IMR-90 (cell line): ENCODE measurements at regions not wholly inside any gene's neighbourhood (a gene's known extent, or its start where the extent isn't known, plus 50 kb on each side); places are given as distances from the start of the nearest gene placed in this dataset.

ENCODE experiments used
- ATAC-seq: fragments of 200-7000 bp; cut with Tn5 transposase; 2 replicates; pipeline ENCODE4 v1.9.1; 2020; ENCODE audit warnings: low read depth, mild to moderate bottlenecking, moderate library complexity
- BruUV-seq: library from RNA; stranded (reverse); fragments of 400-500 nt; replicated peaks from 2 replicates; lab custom pipeline; 2021; lab: Mats Ljungman, UMichigan
- CTCF ChIA-PET: fragments of 300-600 bp; formaldehyde crosslinking; extraction: SDS; loops from one replicate; lab custom pipeline; 2021; ENCODE audit warnings: antibody characterized with exemption; lab: Yijun Ruan, JAX
- POLR2A ChIA-PET: fragments of 300-600 bp; sonication (Branson Sonifier 250); formaldehyde crosslinking; loops from one replicate; lab custom pipeline; 2022; ENCODE audit warnings: antibody characterized with exemption; ENCODE audit not compliant: unreplicated experiment; lab: Charles Lee
- DNase-seq: peaks from one replicate; pipeline ENCODE4 v3.0.0; 2013
- H2AFZ ChIP-seq: replicated peaks from 2 replicates; pipeline ENCODE3; 2013; ENCODE audit warnings: low read length, mild to moderate bottlenecking; ENCODE audit not compliant: poor library complexity
- H2AK5ac ChIP-seq: 2 replicates; pipeline ENCODE4 v1.6.1; 2013; ENCODE audit warnings: low read depth, low read length, inconsistent platforms
- H2AK9ac ChIP-seq: replicated peaks from 2 replicates; pipeline ENCODE3; 2013; ENCODE audit warnings: mild to moderate bottlenecking, low read depth, low read length, moderate library complexity; ENCODE audit not compliant: poor library complexity
- H2BK120ac ChIP-seq: 2 replicates; pipeline ENCODE4 v1.6.1; 2013; ENCODE audit warnings: low read depth, low read length, inconsistent platforms
- H2BK15ac ChIP-seq: 3 replicates; pipeline ENCODE4 v1.6.1; 2013; ENCODE audit warnings: low read depth, low read length, inconsistent platforms
- H2BK20ac ChIP-seq: 2 replicates; pipeline ENCODE4 v1.6.1; 2013; ENCODE audit warnings: low read depth, mild to moderate bottlenecking, inconsistent platforms, low read length, moderate library complexity
- H2BK5ac ChIP-seq: 2 replicates; pipeline ENCODE4 v1.6.1; 2013; ENCODE audit warnings: mild to moderate bottlenecking, low read depth, low read length, inconsistent platforms; ENCODE audit not compliant: poor library complexity, severe bottlenecking
- H3K14ac ChIP-seq: replicated peaks from 2 replicates; pipeline ENCODE4 v1.6.1; 2013; ENCODE audit warnings: low read depth, low read length, inconsistent platforms
- H3K18ac ChIP-seq: 2 replicates; pipeline ENCODE4 v1.6.1; 2013; ENCODE audit warnings: low read depth, low read length, control low read depth
- H3K23ac ChIP-seq: 2 replicates; pipeline ENCODE4 v1.6.1; 2013; ENCODE audit warnings: low read depth, low read length, inconsistent platforms
- H3K27ac ChIP-seq: 2 replicates; pipeline ENCODE4 v1.5.1; 2013; ENCODE audit warnings: mild to moderate bottlenecking, control low read depth, low read length; ENCODE audit not compliant: insufficient read depth
- H3K27me3 ChIP-seq: 2 replicates; pipeline ENCODE4 v1.6.1; 2013; ENCODE audit warnings: low read length; ENCODE audit not compliant: control insufficient read depth, insufficient read depth
- H3K36me3 ChIP-seq: 2 replicates; pipeline ENCODE4 v1.6.1; 2013; ENCODE audit warnings: low read length, mixed read lengths; ENCODE audit not compliant: control insufficient read depth, insufficient read depth
- H3K4ac ChIP-seq: 2 replicates; pipeline ENCODE4 v1.6.1; 2013; ENCODE audit warnings: low read depth, low read length, inconsistent platforms
- H3K4me1 ChIP-seq: 2 replicates; pipeline ENCODE4 v1.6.1; 2013; ENCODE audit warnings: low read length, mixed read lengths; ENCODE audit not compliant: control insufficient read depth, insufficient read depth
- H3K4me2 ChIP-seq: 2 replicates; pipeline ENCODE4 v1.6.1; 2013; ENCODE audit warnings: low read depth, mild to moderate bottlenecking, control low read depth, low read length, moderate library complexity
- H3K4me3 ChIP-seq: 2 replicates; pipeline ENCODE4 v1.5.1; 2013; ENCODE audit warnings: low read depth, mild to moderate bottlenecking, control low read depth, low read length, moderate library complexity; ENCODE audit not compliant: insufficient read depth
- H3K56ac ChIP-seq: 2 replicates; pipeline ENCODE4 v1.6.1; 2013; ENCODE audit warnings: low read length, inconsistent platforms; ENCODE audit not compliant: insufficient read depth; ENCODE audit errors: extremely low read depth
- H3K79me1 ChIP-seq, 2 experiments: 2 replicates each; pipeline ENCODE4 v1.6.1; 2013; ENCODE audit warnings: low read length in 2 of 2, inconsistent platforms in 1 of 2, low read depth in 1 of 2
- H3K9ac ChIP-seq: 2 replicates; pipeline ENCODE4 v1.6.1; 2013; ENCODE audit warnings: low read depth, low read length, control low read depth
- H3K9me1 ChIP-seq: 2 replicates; pipeline ENCODE4 v1.6.1; 2013; ENCODE audit warnings: low read length, inconsistent platforms; ENCODE audit not compliant: insufficient read depth
- H3K9me3 ChIP-seq: 2 replicates; pipeline ENCODE4 v1.6.1; 2013; ENCODE audit warnings: low read length; ENCODE audit not compliant: control insufficient read depth, insufficient read depth
- H4K20me1 ChIP-seq: 2 replicates; pipeline ENCODE4 v1.6.1; 2013; ENCODE audit warnings: low read length, inconsistent platforms; ENCODE audit not compliant: insufficient read depth
- H4K5ac ChIP-seq: 2 replicates; pipeline ENCODE4 v1.6.1; 2013; ENCODE audit warnings: mild to moderate bottlenecking, low read depth, low read length, control low read depth
- H4K8ac ChIP-seq, 2 experiments: 2 replicates each; pipeline ENCODE4 v1.6.1; 2013; ENCODE audit warnings: low read depth in 2 of 2, low read length in 2 of 2, control low read depth in 1 of 2, inconsistent platforms in 1 of 2
- H4K91ac ChIP-seq: 2 replicates; pipeline ENCODE4 v1.6.1; 2013; ENCODE audit warnings: low read depth, low read length, inconsistent platforms; ENCODE audit not compliant: insufficient read depth
- BHLHE40 ChIP-seq: fragments of 150-350 bp; IDR thresholded peaks from 2 replicates; pipeline ENCODE4 v1.6.1; 2016; ENCODE audit warnings: mild to moderate bottlenecking, low read depth, low read length
- CEBPB ChIP-seq: IDR thresholded peaks from 2 replicates; pipeline ENCODE4 v1.6.1; 2012; ENCODE audit warnings: low read depth, low read length, improper control_type of control experiment
- CHD1 ChIP-seq: IDR thresholded peaks from 2 replicates; pipeline ENCODE4 v1.6.1; 2012; ENCODE audit warnings: low read depth, low read length, improper control_type of control experiment
- CTCF ChIP-seq: conservative IDR thresholded peaks from 2 replicates; pipeline ENCODE4 v1.5.1; 2012; ENCODE audit warnings: mild to moderate bottlenecking, low read depth, low read length, improper control_type of control experiment
- ELK1 ChIP-seq: fragments of 150-350 bp; IDR thresholded peaks from 2 replicates; pipeline ENCODE4 v1.6.1; 2016; ENCODE audit warnings: low read depth, mild to moderate bottlenecking, low read length, moderate library complexity, borderline replicate concordance
- FOS ChIP-seq: fragments of 150-350 bp; IDR thresholded peaks from 2 replicates; pipeline ENCODE4 v1.6.1; 2016; ENCODE audit warnings: low read depth, low read length
- MAFK ChIP-seq: IDR thresholded peaks from 2 replicates; pipeline ENCODE4 v1.6.1; 2012; ENCODE audit warnings: low read depth, low read length, improper control_type of control experiment
- MAZ ChIP-seq: IDR thresholded peaks from 2 replicates; pipeline ENCODE4 v1.6.1; 2012; ENCODE audit warnings: low read depth, mild to moderate bottlenecking, low read length, improper control_type of control experiment, moderate library complexity, borderline replicate concordance
- MXI1 ChIP-seq: IDR thresholded peaks from 2 replicates; pipeline ENCODE4 v1.6.1; 2012; ENCODE audit warnings: low read depth, mild to moderate bottlenecking, low read length, moderate library complexity, borderline replicate concordance
- NFE2L2 ChIP-seq: fragments of 150-350 bp; IDR thresholded peaks from 2 replicates; pipeline ENCODE4 v1.6.1; 2016; ENCODE audit warnings: low read depth, mild to moderate bottlenecking, low read length
- POLR2A ChIP-seq: IDR thresholded peaks from 2 replicates; pipeline ENCODE4 v1.6.1; 2012; ENCODE audit warnings: mild to moderate bottlenecking, low read depth, low read length
- RAD21 ChIP-seq: IDR thresholded peaks from 2 replicates; pipeline ENCODE4 v1.6.1; 2012; ENCODE audit warnings: low read length, improper control_type of control experiment
- RCOR1 ChIP-seq: IDR thresholded peaks from 2 replicates; pipeline ENCODE4 v1.6.1; 2012; ENCODE audit warnings: mild to moderate bottlenecking, low read length, improper control_type of control experiment; ENCODE audit not compliant: insufficient replicate concordance
- RFX5 ChIP-seq: IDR thresholded peaks from 2 replicates; pipeline ENCODE4 v1.8.0; 2012; ENCODE audit warnings: low read depth, mild to moderate bottlenecking, low read length, moderate library complexity
- SMC3 ChIP-seq: fragments of 150-350 bp; IDR thresholded peaks from 2 replicates; pipeline ENCODE4 v1.6.1; 2016; ENCODE audit warnings: low read depth, mild to moderate bottlenecking, antibody characterized with exemption, low read length, moderate library complexity
- USF2 ChIP-seq: fragments of 150-350 bp; IDR thresholded peaks from 2 replicates; pipeline ENCODE4 v1.6.1; 2017; ENCODE audit warnings: mild to moderate bottlenecking, antibody characterized with exemption, low read length, low read depth
- dilution Hi-C: fragments of 300-500 bp; cut with HindIII; formaldehyde crosslinking; loops from one replicate; pipeline ENCODE4 v1.14.3; 2018; ENCODE audit warnings: low sequenced_read_pairs; ENCODE audit not compliant: unreplicated experiment
- in situ Hi-C: fragments of 300-500 bp; cut with MboI; formaldehyde crosslinking; loops from 3 replicates; pipeline ENCODE4 v1.14.3; 2019; ENCODE audit warnings: low sequenced_read_pairs, inconsistent platforms, mixed read lengths
- intact Hi-C: fragments of 100-400 bp; cut with micrococcal nuclease; formaldehyde crosslinking; loops from 2 replicates; pipeline ENCODE4 v1.10.0; 2022

- H4K20me1 ChIP-seq = no peaks in the 10 kb centered on the region
- ChIA-PET POLR2A (interaction anchor here (0.8 kb wide), 1 partner anchor 12 kb away, joined by 3 read pairs; no protein-coding TSS in a partner anchor), CTCF (no interaction called here)
- H2AK5ac ChIP-seq = no peak overlapping the region
- no peak overlapping the region for H2BK15ac ChIP-seq
- H3K18ac ChIP-seq = no peak overlapping the region
- H2AK9ac ChIP-seq = no peak overlapping the region
- dilution Hi-C loops (no loop called here), intact Hi-C loops (no loop called here), in situ Hi-C loops (no loop called here)
- no peak overlapping the region for H3K27ac ChIP-seq
- no peak overlapping the region for H2BK5ac ChIP-seq
- H3K9me1 ChIP-seq = no peaks in the 10 kb centered on the region
- H4K8ac ChIP-seq = no peak overlapping the region
- H2AFZ ChIP-seq = no peak overlapping the region
- no TSS peak for BruUV-seq
- no peak overlapping the region for H3K23ac ChIP-seq
- no peak overlapping the region for H4K91ac ChIP-seq
- H2BK20ac ChIP-seq = no peak overlapping the region
- no peaks in the 10 kb centered on the region for H3K27me3 ChIP-seq
- H4K5ac ChIP-seq = no peak overlapping the region
- no peak overlapping the region for H2BK120ac ChIP-seq
- H3K4me2 ChIP-seq = no peak overlapping the region
- no peaks in the 10 kb centered on the region for H3K36me3 ChIP-seq
- no peak overlapping the region for H3K9ac ChIP-seq
- H3K56ac ChIP-seq = no peak overlapping the region
- no peak for TF ChIP-seq CHD1
- TF ChIP-seq MAZ = no peak
- TF ChIP-seq MXI1 = no peak
- no peak for TF ChIP-seq ELK1
- no peak for TF ChIP-seq CEBPB
- TF ChIP-seq RCOR1 = no peak
- no peak for TF ChIP-seq FOS
- TF ChIP-seq RAD21 = no peak
- TF ChIP-seq NFE2L2 = no peak
- TF ChIP-seq MAFK = no peak
- TF ChIP-seq CTCF = no peak
- TF ChIP-seq USF2 = no peak
- TF ChIP-seq RFX5 = no peak
- no peak for TF ChIP-seq POLR2A
- no peak for TF ChIP-seq SMC3
- TF ChIP-seq BHLHE40 = no peak
- no peak overlapping the region for H3K4ac ChIP-seq
- no peaks in the 10 kb centered on the region; the same call in 1 of the 2 replicates for H3K4me1 ChIP-seq
- ATAC-seq (no peak), DNase-seq (no peak)
- no peaks in the 10 kb centered on the region for H3K79me1 ChIP-seq
- H3K14ac ChIP-seq = no peak overlapping the region
- no peaks in the 10 kb centered on the region for H3K9me3 ChIP-seq
- H3K4me3 ChIP-seq = no peak overlapping the region
These were observed 268.0 kb upstream of the ANO3 start for GRCh38 chr11:26063915-26064314.
